GM18505 (cell line): ENCODE measurements at regions not wholly inside any gene's neighbourhood (a gene's known extent, or its start where the extent isn't known, plus 50 kb on each side); places are given as distances from the start of the nearest gene placed in this dataset.

Source experiments
- ATAC-seq: cut with Tn5 transposase; IDR thresholded peaks from one replicate; pipeline ENCODE4 v1.9.1; 2021; ENCODE audit not compliant: unreplicated experiment
- POLR2A ChIP-seq: IDR thresholded peaks from 4 replicates; pipeline ENCODE4 v1.6.1; 2011; ENCODE audit warnings: borderline replicate concordance; ENCODE audit not compliant: insufficient read depth, insufficient read length; ENCODE audit errors: extremely low read depth

DNA sequence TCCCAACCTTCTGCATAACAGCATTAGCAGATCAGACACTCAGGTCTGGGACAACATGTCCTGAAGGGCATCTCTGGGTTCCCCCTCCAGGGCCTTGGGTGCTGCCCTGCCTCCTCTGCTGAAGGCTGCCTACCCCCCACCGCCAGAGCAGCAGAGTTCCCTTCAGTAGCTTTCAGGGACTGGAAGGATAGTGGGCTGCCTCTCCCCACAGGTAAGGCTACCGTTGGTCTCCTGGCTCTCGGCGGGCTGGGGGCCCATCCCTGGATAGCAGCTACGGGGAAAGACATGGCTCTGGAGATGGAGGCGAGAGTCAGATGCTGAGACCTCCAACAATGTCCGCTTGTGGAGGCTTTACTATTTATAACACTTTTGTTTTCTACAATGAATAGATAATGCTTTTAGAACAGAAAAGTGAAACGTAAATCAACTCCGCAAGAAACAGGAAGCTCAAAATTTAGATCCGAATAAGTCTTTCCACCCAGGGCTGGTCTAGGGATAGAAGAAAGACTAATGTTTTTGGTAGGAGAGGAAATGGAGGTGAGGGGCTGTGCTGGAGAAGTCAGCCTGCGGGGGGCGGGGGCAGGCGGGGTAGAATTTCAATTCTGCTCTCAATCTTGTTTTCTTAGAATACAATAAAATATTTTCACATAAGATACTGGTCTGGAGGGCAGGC, 58.4 kb downstream of the ARL4C start:
- no peak for ATAC-seq
- TF ChIP-seq POLR2A, result no peak

DNA sequence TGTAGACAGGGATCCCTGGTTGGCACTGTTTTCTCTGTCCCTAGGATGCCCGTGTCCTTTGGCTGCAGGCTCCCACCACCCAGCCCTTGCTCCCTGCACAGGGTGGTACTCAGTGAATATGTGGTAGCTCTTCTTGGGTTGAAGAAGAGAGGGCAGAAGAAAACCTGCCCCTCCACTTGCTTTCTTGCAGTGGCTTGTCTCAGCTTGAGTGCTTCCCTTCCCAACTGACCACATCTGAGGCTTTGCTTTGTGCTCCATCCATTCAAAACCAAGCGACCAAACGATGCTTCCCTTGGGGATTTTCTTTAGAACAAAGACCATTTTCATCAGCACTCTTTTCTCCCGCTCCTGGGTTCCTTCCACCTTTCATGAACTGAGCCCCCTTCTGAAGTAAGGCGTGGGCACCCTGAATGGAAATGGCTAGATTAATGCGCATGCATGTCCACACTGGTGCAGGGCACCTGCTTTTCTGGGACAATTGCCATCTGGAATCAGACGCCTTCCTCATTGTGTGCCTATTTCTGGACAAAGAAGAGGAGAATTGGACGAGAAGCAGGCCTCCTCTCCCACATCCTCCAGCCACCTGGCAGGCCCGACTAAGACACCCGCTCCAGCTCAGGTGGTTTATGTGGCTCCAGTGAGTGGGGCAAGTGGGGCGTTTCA, 59.1 kb downstream of the ARL4C start:
- no peak for TF ChIP-seq POLR2A
- no peak for ATAC-seq

DNA sequence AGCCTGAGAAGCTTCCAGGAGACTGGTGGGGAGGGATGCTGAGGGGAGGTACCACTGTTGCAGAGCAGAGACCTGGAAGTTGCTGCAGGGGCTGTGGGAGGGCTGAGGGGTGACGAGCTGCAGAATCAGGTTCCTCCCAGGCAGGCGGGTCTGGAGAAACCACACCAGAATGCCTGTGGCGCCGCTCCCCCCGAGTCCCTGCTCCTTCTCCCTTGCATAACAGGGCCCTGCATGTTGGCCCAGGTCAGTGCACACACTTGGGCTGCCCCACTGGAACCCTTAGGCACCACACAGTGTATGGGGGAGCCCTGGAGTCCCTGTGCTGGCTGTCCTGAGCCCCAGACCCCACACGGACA, 60.4 kb downstream of the ARL4C start:
- no peak for TF ChIP-seq POLR2A

DNA sequence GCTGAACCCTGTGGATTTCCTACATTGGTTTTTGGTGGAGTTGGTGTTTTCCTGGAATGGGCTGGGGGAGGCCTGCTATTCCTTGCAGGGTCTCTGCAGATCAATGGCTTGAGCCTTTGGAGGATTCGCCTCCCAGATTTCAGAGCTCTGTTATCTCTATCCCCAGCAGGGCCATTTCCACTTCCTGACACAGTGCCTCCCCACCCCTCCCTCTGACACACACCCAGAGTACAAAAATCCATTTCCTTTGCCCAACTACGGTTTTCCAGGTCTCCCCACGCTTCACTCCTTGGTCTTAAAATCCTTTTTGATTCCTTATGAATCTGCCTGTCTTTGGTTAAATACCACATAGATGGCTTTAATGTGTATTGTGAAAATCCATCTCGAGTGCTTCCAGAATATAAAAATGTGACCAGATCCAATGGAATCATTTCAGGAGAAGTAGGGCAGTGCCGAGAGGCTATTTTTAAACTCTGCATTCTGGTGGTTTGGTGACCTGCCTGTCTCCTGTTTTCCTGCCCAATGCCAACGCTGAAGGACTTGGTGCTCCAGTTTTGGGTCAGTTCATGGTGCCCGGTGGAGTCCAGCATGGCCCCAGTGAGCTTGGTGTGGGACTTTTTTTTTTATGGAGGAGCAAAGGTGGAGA, 60.9 kb downstream of the ARL4C start:
- TF ChIP-seq POLR2A, result no peak
- ATAC-seq, result no peak

More for the DNA sequence above, 60.4 kb downstream of the ARL4C start:
- ATAC-seq, result no peak

DNA sequence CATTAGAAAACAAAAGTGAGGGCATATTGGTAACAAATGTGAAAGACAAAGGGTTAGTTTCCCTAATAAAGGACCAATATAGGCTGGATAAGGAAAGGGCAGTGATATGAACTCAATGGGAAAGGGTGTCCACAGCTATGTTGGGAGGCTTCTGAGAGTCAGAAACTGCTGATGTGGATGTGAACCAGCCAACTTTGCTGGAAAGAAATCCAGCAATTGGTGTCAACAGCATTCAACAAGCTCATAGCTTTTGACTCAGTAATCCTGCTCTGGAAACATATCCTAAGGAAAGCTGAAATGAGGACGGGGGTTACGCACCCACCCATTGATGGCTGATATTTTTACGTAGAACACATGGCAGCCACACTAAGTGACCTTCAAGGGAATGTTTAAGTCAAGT, 63.7 kb downstream of the ARL4C start:
- no peak for ATAC-seq
- no peak for TF ChIP-seq POLR2A

DNA sequence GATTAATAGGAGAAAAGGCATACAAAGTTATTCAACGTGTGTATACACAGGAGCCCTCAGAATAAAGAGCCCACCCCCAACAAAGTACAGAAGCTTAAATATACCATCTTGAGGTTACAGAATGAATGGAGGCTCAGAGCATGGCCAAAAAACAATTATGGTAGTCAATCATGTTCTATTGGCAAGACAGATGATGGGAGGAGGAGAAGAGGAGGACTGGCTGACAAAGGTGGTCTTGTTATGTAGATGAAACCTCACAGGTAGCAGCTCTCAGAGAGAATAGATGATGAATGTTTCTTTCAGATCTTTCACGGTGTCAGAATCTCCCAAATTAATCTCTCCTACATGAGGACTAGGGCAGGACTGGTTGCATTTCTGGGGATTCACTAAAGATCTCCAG, 66.0 kb downstream of the ARL4C start:
- TF ChIP-seq POLR2A, result no peak
- no peak for ATAC-seq

DNA sequence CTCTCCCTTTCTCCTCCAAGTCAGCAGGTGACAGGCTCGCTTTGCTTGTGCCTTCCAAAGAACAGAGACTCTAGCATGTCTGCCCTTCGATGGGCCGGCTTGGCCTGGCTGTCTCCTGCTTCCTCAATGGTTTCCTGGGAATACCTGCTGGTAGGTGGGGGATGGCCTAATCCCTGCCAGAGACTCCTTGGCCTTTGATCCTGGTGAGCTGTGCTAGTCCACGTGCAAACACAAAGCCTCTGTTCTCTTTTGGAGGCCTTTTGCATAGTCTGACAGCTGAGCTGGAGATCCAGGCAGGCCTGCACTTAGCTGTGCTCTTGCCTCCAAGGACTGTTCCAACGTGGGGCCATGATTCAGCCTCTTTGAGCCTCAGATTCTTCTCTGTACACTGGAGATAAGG, 67.6 kb downstream of the ARL4C start:
- no peak for ATAC-seq
- no peak for TF ChIP-seq POLR2A

DNA sequence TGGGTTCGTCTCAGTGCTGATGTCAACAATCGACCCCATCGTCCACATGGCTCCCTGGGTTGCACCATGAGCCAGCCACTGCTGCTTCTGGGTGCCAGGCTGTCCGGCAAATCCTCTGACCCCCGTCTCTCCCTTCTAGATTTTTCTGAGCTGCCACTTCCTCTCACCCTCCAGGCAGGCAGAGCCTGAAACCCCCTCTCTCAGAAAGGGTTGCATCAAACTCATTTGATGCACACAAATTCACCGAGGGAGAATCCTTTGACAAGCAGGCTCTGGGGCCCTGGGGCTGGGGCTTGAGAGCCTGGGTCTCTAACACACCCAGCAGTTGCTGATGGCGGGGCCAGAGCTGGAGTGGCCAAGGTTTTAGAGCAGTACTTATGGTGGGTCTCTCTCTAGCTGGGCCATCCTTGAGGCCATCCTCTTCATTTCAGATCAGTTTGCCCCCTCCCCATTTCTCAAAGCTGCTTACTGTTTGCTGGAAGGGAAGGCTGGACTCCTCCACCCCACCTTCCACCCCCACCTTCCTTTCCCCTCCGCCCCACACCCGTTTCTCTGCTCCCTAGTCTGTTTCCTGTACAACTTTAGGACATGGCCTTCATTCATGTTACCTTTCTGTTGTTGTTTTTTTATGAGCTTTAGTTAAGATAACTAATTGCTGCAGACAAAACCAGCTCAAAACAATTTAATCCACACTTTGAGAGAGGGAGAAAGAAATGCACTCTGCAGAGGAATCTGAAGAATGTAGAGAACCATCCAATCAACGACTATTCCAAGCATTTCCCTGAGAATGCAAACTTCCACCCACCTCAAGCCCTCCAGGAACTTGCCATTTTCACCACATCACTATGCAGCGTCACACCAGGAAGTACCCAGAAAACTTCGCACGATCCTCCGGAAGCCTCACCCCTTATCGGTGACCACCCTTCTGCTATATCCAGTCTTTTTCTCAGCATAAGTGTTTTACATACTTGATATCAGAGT, 69.5 kb downstream of the ARL4C start:
- TF ChIP-seq POLR2A, result no peak
- no peak for ATAC-seq

DNA sequence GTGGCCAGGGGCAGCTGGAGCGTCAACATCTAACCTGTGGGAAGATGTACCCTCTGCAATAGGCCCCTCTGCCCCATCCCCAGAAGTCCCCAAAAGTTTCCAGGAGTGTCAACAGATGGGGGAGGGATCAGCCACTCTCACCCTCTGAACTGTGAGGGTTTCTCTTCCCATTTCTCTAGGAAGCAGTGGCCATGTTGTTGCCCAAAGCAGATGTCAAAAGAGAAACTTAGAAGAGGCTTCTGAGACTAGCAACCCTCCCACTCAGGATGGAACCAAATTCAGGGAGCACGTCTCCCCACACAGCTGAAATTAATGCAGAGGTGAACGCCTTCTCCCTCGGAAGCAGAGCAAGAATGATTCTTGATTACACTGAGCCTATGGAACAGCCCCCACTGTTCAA, 70.3 kb downstream of the ARL4C start:
- TF ChIP-seq POLR2A, result no peak
- ATAC-seq, result no peak

DNA sequence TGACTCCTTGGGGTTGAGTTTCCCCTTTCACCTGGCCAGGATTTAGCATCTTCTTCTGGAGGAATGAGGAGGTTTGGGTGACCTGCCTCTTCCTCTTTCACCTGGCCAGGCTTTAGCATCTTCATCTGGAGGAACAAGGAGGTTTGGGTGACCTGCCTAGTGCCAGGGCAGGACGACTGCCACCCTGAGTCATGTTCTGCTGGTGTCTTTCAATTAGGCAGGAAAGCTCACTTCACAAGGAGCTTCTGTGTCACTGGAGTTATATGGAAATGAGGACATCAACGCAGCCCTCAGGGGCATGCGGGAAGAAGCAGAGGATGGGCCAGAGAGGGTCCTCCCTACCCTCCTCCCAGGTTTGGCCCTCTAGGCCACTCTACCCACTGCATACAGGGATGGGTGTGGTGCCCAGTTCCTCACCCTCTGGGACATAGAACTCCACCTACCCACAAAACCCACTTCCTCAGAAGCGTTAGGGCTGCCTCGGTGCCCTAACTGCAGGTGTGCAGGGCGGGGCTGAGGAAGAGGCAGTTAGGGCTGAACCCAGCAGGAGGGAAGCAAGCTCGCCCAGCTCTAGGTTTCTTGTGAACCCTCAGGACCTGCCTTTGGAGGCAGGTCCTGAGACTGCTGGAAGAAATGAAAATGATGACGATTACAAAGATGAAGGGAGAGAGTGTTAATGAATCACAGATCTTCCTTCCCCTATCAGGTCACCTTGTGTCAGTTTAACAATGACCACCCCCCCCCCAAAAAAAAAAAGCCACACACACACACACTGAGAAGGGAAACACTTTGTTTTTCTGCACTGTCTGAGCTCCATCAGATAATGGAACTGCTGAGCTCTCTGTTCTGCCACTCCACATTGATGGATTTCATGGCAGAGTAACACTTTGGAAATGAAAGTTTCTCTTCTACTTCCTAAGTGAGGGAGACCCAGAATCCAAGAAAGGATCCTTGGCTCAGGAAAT, 71.0 kb downstream of the ARL4C start:
- no peak for TF ChIP-seq POLR2A
- peak; percentile 87 for ATAC-seq

DNA sequence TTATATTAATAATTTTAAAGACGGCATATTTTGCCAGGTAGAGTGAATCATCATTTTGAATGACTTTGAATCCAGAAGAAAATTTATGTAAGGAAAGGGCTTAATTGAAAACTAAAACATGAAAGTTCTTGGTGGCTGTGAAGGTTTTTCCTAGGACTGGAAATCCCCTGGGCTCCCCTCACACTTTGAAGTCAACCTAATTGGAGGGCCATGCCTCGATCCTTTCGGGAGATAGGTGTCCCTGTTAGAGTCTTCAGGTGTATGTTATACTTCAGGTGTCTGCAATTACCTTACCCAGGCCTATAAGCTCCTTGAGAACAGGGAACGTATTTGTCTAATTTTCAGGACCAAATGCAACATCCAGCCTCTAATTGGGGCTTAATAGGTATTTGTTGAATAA, 73.0 kb downstream of the ARL4C start:
- ATAC-seq, result no peak

DNA sequence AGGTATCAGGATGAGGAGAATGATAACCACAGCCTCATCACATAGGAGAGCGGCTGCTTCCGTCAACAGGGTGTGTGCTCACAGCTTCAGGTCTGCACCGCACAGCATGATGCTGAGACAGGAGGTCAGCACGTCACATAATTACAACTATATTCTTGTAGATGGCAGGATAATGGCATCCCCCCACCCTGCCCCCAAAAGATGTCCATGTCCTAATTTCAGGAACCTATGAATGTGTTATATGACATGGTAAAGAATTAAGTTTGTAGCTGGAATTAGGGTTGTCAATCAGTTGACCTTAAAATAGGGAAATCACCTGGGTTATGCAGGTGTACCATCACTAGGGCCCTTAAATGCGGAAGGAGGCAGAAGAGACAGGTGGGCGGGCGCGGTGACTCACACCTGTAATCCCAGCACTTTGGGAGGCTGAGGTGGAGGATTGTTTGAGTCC, 73.9 kb downstream of the ARL4C start:
- TF ChIP-seq POLR2A, result no peak
- no peak for ATAC-seq

More for the DNA sequence above, 73.0 kb downstream of the ARL4C start:
- TF ChIP-seq POLR2A, result no peak

DNA sequence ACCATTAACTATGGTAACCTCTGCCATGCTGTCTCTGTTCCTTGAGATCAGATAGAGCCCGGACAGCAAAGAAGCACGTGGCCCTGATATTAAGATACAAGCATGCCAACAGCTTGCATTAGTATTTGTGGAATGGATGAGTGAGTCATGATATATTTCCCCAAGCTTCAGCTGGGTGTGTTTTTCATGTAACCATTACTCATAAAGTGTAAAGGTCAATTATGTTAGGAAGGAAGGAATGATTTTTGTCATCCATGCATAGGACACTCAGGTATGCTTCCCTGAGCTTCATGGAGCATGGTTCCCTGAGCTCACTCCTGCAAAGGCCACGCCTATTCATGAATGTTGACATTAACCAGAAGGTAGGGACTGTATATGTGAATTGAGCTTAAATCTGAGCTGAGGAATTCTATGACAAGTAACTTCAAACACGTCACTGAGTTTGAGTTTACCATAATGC, 74.6 kb downstream of the ARL4C start:
- TF ChIP-seq POLR2A, result no peak
- ATAC-seq, result no peak

DNA sequence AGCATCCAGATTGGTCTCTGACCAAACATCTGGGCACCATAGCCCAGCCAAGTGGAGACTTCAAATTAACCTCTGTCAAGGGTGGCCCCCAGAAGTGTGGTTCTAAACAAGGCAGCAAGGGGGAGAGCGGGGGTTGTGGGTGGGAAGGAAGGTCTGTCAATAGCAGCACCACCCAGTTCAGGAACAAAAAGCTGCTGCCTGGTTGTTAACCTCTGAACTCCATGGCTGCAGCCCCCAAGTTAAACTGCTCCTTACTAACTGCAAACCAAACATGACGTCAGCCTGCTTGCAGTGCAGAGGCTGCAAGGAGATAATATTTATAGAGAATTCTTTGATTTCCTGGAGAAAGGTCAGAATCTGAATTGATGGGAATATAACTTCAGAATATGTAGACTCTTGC, 76.5 kb downstream of the ARL4C start:
- ATAC-seq, result no peak
- no peak for TF ChIP-seq POLR2A
